KMS-11 (cell line): ENCODE measurements at regions not wholly inside any gene's neighbourhood (a gene's known extent, or its start where the extent isn't known, plus 50 kb on each side); places are given as distances from the start of the nearest gene placed in this dataset.

Source experiments
- H2AFZ ChIP-seq: fragments of 200-600 bp; sonication (generic); 2 replicates; pipeline ENCODE4 v1.6.1; 2016; ENCODE audit warnings: antibody characterized with exemption, mixed run types, low read depth
- H3K27ac ChIP-seq: fragments of 200-600 bp; sonication (generic); 2 replicates; pipeline ENCODE4 v1.6.1; 2016; ENCODE audit warnings: mild to moderate bottlenecking, mixed run types
- H3K27me3 ChIP-seq: fragments of 200-600 bp; sonication (generic); 2 replicates; pipeline ENCODE4 v1.6.1; 2017; ENCODE audit warnings: mild to moderate bottlenecking, low read depth, mixed run types, moderate library complexity; ENCODE audit not compliant: insufficient read depth
- H3K36me3 ChIP-seq: fragments of 200-600 bp; sonication (generic); 2 replicates; pipeline ENCODE4 v1.6.1; 2017; ENCODE audit warnings: mild to moderate bottlenecking, mixed run types; ENCODE audit not compliant: insufficient read depth
- H3K4me1 ChIP-seq: fragments of 200-600 bp; sonication (generic); 2 replicates; pipeline ENCODE4 v1.6.1; 2016; ENCODE audit warnings: mild to moderate bottlenecking, low read depth, mixed run types; ENCODE audit not compliant: poor library complexity, severe bottlenecking
- H3K4me2 ChIP-seq: fragments of 200-600 bp; sonication (generic); 2 replicates; pipeline ENCODE4 v1.7.0; 2016; ENCODE audit warnings: mild to moderate bottlenecking, mixed run types
- H3K4me3 ChIP-seq: fragments of 200-600 bp; sonication (generic); IDR thresholded peaks from 2 replicates; pipeline ENCODE4 v1.6.1; 2017; ENCODE audit warnings: low read depth, low read length, mixed read lengths; ENCODE audit not compliant: insufficient read depth
- H3K79me2 ChIP-seq: fragments of 200-600 bp; sonication (generic); 2 replicates; pipeline ENCODE4 v1.6.1; 2016; ENCODE audit warnings: low read depth, mixed run types; ENCODE audit not compliant: insufficient read depth
- H3K9ac ChIP-seq: fragments of 200-600 bp; sonication (generic); 2 replicates; pipeline ENCODE4 v1.6.1; 2016; ENCODE audit warnings: mild to moderate bottlenecking, mixed run types
- H4K20me1 ChIP-seq: fragments of 200-600 bp; sonication (generic); 2 replicates; pipeline ENCODE4 v1.6.1; 2016; ENCODE audit warnings: mild to moderate bottlenecking, mixed run types; ENCODE audit not compliant: insufficient read depth
- TF ChIP-seq, protein P1 (sequence below): fragments of 200-600 bp; sonication (generic); conservative IDR thresholded peaks from 2 replicates; pipeline ENCODE4 v1.6.1; 2017; ENCODE audit warnings: low read depth, mild to moderate bottlenecking, antibody characterized with exemption, low read length, moderate library complexity, mixed read lengths

GRCh38 chr3:161731968-161732367 is 235.4 kb downstream of the OTOL1 start:
- Histone ChIP-seq H3K4me2 (no peak overlapping the region), H2AFZ (peak overlapping the region; percentile 14; the same call in 1 of the 2 replicates), H4K20me1 (no peaks in the 10 kb centered on the region), H3K4me3 (no peak overlapping the region), H3K36me3 (no peaks in the 10 kb centered on the region), H3K9ac (no peak overlapping the region), H3K27me3 (no peaks in the 10 kb centered on the region), H3K27ac (no peak overlapping the region), H3K4me1 (peaks cover 27% of the 10 kb centered on the region), H3K79me2 (no peaks in the 10 kb centered on the region)
- TF ChIP-seq, protein P1, sequence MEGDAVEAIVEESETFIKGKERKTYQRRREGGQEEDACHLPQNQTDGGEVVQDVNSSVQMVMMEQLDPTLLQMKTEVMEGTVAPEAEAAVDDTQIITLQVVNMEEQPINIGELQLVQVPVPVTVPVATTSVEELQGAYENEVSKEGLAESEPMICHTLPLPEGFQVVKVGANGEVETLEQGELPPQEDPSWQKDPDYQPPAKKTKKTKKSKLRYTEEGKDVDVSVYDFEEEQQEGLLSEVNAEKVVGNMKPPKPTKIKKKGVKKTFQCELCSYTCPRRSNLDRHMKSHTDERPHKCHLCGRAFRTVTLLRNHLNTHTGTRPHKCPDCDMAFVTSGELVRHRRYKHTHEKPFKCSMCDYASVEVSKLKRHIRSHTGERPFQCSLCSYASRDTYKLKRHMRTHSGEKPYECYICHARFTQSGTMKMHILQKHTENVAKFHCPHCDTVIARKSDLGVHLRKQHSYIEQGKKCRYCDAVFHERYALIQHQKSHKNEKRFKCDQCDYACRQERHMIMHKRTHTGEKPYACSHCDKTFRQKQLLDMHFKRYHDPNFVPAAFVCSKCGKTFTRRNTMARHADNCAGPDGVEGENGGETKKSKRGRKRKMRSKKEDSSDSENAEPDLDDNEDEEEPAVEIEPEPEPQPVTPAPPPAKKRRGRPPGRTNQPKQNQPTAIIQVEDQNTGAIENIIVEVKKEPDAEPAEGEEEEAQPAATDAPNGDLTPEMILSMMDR, result no peak

DNA sequence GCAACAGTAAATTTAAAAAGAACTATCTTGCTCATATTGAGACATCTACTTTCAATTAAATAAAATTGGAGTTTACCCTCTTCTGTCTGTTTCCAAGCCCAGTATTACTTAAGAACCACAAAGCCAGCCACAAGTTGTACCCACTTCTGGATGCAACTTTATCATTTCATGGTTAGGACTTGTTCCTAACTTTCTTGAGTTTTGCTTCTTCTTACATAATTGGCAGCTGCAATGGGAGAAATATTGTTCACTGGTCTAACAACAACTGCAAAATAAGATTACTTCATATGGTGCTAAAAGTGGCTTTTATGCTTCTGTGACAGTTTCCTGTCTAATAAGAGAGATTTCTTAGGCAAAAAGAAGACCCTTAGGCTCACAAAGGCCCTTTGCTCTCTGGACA is 240.6 kb downstream of the OTOL1 start:
- H3K27ac ChIP-seq, result no peak overlapping the region
- H3K36me3 ChIP-seq, result no peaks in the 10 kb centered on the region
- H3K9ac ChIP-seq, result no peak overlapping the region
- TF ChIP-seq, protein P1, result no peak
- no peaks in the 10 kb centered on the region for H3K79me2 ChIP-seq
- no peaks in the 10 kb centered on the region for H4K20me1 ChIP-seq
- no peak overlapping the region for H3K4me2 ChIP-seq
- no peak overlapping the region for H3K4me3 ChIP-seq
- H2AFZ ChIP-seq, result no peak overlapping the region
- H3K4me1 ChIP-seq, result no peaks in the 10 kb centered on the region
- H3K27me3 ChIP-seq, result no peaks in the 10 kb centered on the region

DNA sequence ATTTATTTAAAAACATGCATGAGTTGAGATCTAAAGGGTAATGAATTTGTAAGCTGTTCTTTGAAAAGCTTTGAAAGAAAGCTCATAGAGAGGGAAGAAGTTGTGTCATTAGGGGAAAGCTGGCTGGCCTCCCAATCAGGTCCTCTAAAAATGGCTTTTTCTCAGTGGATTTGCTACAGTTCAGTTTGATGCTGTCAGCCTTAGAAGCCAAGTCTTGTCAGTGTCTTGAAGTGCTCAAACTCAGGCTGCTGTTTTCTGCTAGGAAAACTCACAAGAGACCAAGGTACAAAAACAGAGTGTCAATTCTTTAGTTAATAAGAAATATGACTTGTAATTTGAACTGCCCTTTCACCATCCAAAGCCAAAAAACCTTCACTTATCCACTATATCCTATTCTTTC is 243.8 kb downstream of the OTOL1 start:
- no peak overlapping the region for H3K4me2 ChIP-seq
- TF ChIP-seq, protein P1, result no peak
- H4K20me1 ChIP-seq, result no peaks in the 10 kb centered on the region
- H3K79me2 ChIP-seq, result no peaks in the 10 kb centered on the region
- no peaks in the 10 kb centered on the region for H3K36me3 ChIP-seq
- no peaks in the 10 kb centered on the region for H3K27me3 ChIP-seq
- no peaks in the 10 kb centered on the region for H3K4me1 ChIP-seq
- no peak overlapping the region for H2AFZ ChIP-seq
- no peak overlapping the region for H3K9ac ChIP-seq
- H3K4me3 ChIP-seq, result no peak overlapping the region
- no peak overlapping the region for H3K27ac ChIP-seq

DNA sequence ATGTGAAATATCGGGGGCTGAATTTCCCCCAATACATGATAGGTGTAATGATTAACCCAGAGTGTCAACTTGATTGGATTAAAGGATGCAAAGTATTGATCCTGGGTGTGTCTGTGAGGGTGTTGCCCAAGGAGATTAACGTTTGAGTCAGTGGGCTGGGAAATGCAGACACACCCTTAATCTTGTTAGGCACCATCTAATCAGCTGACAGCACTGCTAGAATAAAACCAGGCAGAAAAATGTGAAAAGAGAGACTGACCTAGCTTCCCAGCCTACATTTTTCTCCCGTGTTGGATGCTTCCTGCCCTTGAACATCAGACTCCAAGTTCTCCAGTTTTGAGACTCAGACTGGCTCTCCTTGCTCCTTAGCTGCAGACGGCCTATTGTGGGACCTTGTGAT is 247.8 kb downstream of the OTOL1 start:
- Histone ChIP-seq H3K27ac (no peak overlapping the region), H3K79me2 (no peaks in the 10 kb centered on the region), H3K9ac (no peak overlapping the region), H3K4me1 (no peaks in the 10 kb centered on the region), H3K27me3 (no peaks in the 10 kb centered on the region), H3K4me2 (no peak overlapping the region), H3K4me3 (no peak overlapping the region), H3K36me3 (no peaks in the 10 kb centered on the region), H2AFZ (no peak overlapping the region), H4K20me1 (no peaks in the 10 kb centered on the region)
- TF ChIP-seq, protein P1, result no peak
